WTC11 (cell line): ENCODE measurements at regions not wholly inside any gene's neighbourhood (a gene's known extent, or its start where the extent isn't known, plus 50 kb on each side); places are given as distances from the start of the nearest gene placed in this dataset.

Source experiments
- ATAC-seq: fragments of 200-7000 bp; cut with Tn5 transposase; 2 replicates; pipeline ENCODE4 v1.10.0; 2021; ENCODE audit warnings: mild to moderate bottlenecking, moderate library complexity
- CTCF ChIA-PET: fragments of 300-600 bp; sonication (Branson Sonifier 250); formaldehyde crosslinking; loops from one replicate; lab custom pipeline; 2021; ENCODE audit warnings: antibody characterized with exemption; lab: Charles Lee
- POLR2A ChIA-PET: fragments of 350-600 bp; sonication (Branson Sonifier 250); formaldehyde crosslinking; loops from one replicate; lab custom pipeline; 2021; ENCODE audit warnings: antibody characterized with exemption; lab: Charles Lee
- DNase-seq: peaks from one replicate; pipeline ENCODE4 v3.0.0; 2021; ENCODE audit warnings: low spot score
- H3K27ac Mint-ChIP-seq: 2 replicates; pipeline ENCODE4 v1.8.0; 2021; ENCODE audit warnings: mixed read lengths
- H3K27me3 Mint-ChIP-seq: 2 replicates; pipeline ENCODE4 v1.8.0; 2021; ENCODE audit warnings: low read depth, mild to moderate bottlenecking, moderate library complexity, mixed read lengths
- H3K36me3 Mint-ChIP-seq: 2 replicates; pipeline ENCODE4 v1.8.0; 2021; ENCODE audit warnings: mixed read lengths
- H3K4me1 Mint-ChIP-seq: 2 replicates; pipeline ENCODE4 v1.8.0; 2022; ENCODE audit warnings: mixed read lengths
- H3K4me3 Mint-ChIP-seq: 2 replicates; pipeline ENCODE4 v1.8.0; 2021; ENCODE audit warnings: mild to moderate bottlenecking, moderate library complexity, mixed read lengths
- H3K9me3 Mint-ChIP-seq: 2 replicates; pipeline ENCODE4 v1.8.0; 2021; ENCODE audit warnings: mixed read lengths
- ARID4B ChIP-seq: sonication (generic); formaldehyde crosslinking; IDR thresholded peaks from 2 replicates; pipeline ENCODE4 v1.8.0; 2023; ENCODE audit warnings: missing genetic modification reagents, mild to moderate bottlenecking, borderline replicate concordance
- CBFB ChIP-seq: sonication (generic); formaldehyde crosslinking; IDR thresholded peaks from 2 replicates; pipeline ENCODE4 v1.8.1; 2022; ENCODE audit warnings: mild to moderate bottlenecking, low read depth, missing genetic modification reagents
- CREB1 ChIP-seq: sonication (generic); formaldehyde crosslinking; IDR thresholded peaks from 2 replicates; pipeline ENCODE4 v1.8.0; 2023; ENCODE audit warnings: mild to moderate bottlenecking, missing genetic modification reagents
- CTCF ChIP-seq: fragments of 200-600 bp; IDR thresholded peaks from 2 replicates; pipeline ENCODE4 v1.8.0; 2022; ENCODE audit warnings: antibody characterized with exemption
- ELF4 ChIP-seq: sonication (generic); formaldehyde crosslinking; IDR thresholded peaks from 2 replicates; pipeline ENCODE4 v1.8.1; 2022; ENCODE audit warnings: low read depth, mild to moderate bottlenecking, moderate library complexity, missing genetic modification reagents
- ERG ChIP-seq: fragments of 250-450 bp; sonication (Bioruptor Pico); IDR thresholded peaks from 2 replicates; pipeline ENCODE4 v1.8.0; 2021; ENCODE audit warnings: mild to moderate bottlenecking
- ETV6 ChIP-seq: sonication (generic); formaldehyde crosslinking; IDR thresholded peaks from 2 replicates; pipeline ENCODE4 v1.8.1; 2022; ENCODE audit warnings: mild to moderate bottlenecking, missing genetic modification reagents
- FOXJ3 ChIP-seq: sonication (generic); formaldehyde crosslinking; IDR thresholded peaks from 2 replicates; pipeline ENCODE4 v1.9.0; 2021; ENCODE audit warnings: missing genetic modification reagents, mild to moderate bottlenecking, borderline replicate concordance
- FOXP4 ChIP-seq: sonication (generic); formaldehyde crosslinking; IDR thresholded peaks from 2 replicates; pipeline ENCODE4 v1.8.0; 2022; ENCODE audit warnings: mild to moderate bottlenecking, missing genetic modification reagents
- GTF2I ChIP-seq: fragments of 250-450 bp; sonication (Bioruptor Pico); conservative IDR thresholded peaks from 2 replicates; pipeline ENCODE4 v1.4.0; 2021; ENCODE audit warnings: mild to moderate bottlenecking
- HMGXB4 ChIP-seq: sonication (generic); formaldehyde crosslinking; IDR thresholded peaks from 2 replicates; pipeline ENCODE4 v1.8.1; 2023; ENCODE audit warnings: mild to moderate bottlenecking, moderate library complexity, missing genetic modification reagents
- JUN ChIP-seq: sonication (generic); formaldehyde crosslinking; IDR thresholded peaks from 2 replicates; pipeline ENCODE4 v1.8.0; 2023; ENCODE audit warnings: mild to moderate bottlenecking, missing genetic modification reagents
- MYBL2 ChIP-seq: sonication (generic); formaldehyde crosslinking; IDR thresholded peaks from 2 replicates; pipeline ENCODE4 v1.8.1; 2023; ENCODE audit warnings: mild to moderate bottlenecking, moderate library complexity, missing genetic modification reagents
- NR2C2 ChIP-seq: sonication (generic); formaldehyde crosslinking; IDR thresholded peaks from 2 replicates; pipeline ENCODE4 v1.8.0; 2022; ENCODE audit warnings: mild to moderate bottlenecking, missing genetic modification reagents
- OVOL2 ChIP-seq: fragments of 250-450 bp; sonication (Bioruptor Pico); IDR thresholded peaks from 2 replicates; pipeline ENCODE4 v1.9.0; 2021; ENCODE audit warnings: mild to moderate bottlenecking, borderline replicate concordance
- PRRX2 ChIP-seq: fragments of 250-450 bp; sonication (Bioruptor Pico); IDR thresholded peaks from 2 replicates; pipeline ENCODE4 v1.8.0; 2021; ENCODE audit warnings: mild to moderate bottlenecking
- RELA ChIP-seq: sonication (generic); formaldehyde crosslinking; IDR thresholded peaks from 2 replicates; pipeline ENCODE4 v1.8.1; 2022; ENCODE audit warnings: missing genetic modification reagents, mild to moderate bottlenecking, borderline replicate concordance
- TCF7 ChIP-seq: sonication (generic); formaldehyde crosslinking; IDR thresholded peaks from 2 replicates; pipeline ENCODE4 v1.8.0; 2022; ENCODE audit warnings: mild to moderate bottlenecking, low read depth, missing genetic modification reagents, moderate library complexity
- TEAD4 ChIP-seq: sonication (generic); formaldehyde crosslinking; IDR thresholded peaks from 2 replicates; pipeline ENCODE4 v1.8.0; 2022; ENCODE audit warnings: mild to moderate bottlenecking, missing genetic modification reagents
- TP53 ChIP-seq: sonication (generic); formaldehyde crosslinking; IDR thresholded peaks from 2 replicates; pipeline ENCODE4 v1.8.1; 2023; ENCODE audit warnings: mild to moderate bottlenecking, missing genetic modification reagents
- ZMAT4 ChIP-seq: fragments of 250-450 bp; sonication (Bioruptor Pico); IDR thresholded peaks from 2 replicates; pipeline ENCODE4 v1.9.0; 2021; ENCODE audit warnings: mild to moderate bottlenecking
- ZNF671 ChIP-seq: fragments of 250-450 bp; sonication (Bioruptor Pico); IDR thresholded peaks from 2 replicates; pipeline ENCODE4 v1.8.0; 2021; ENCODE audit warnings: mild to moderate bottlenecking

GRCh38 chr10:71094712-71095390 lies 117.5 kb upstream of the UNC5B start (continued):
- TF ChIP-seq FOXP4 (CRISPR knock-in tag) (no peak), CTCF (no peak), NR2C2 (CRISPR knock-in tag) (no peak), TEAD4 (CRISPR knock-in tag) (no peak)

- Mint-ChIP-seq H3K27me3 (peaks cover 13% of the 10 kb centered on the region; the same call in 1 of the 2 replicates), H3K4me1 (no peaks in the 10 kb centered on the region), H3K9me3 (no peaks in the 10 kb centered on the region), H3K27ac (no peak overlapping the region), H3K36me3 (no peaks in the 10 kb centered on the region), H3K4me3 (no peak overlapping the region)
- ChIA-PET POLR2A (no interaction called here), CTCF (no interaction called here)
- ATAC-seq = no peak
- TF ChIP-seq CREB1 (no peak), ELF4 (CRISPR knock-in tag) (no peak), HMGXB4 (CRISPR knock-in tag) (no peak), ARID4B (CRISPR knock-in tag) (no peak), ZNF671 (CRISPR knock-in tag) (no peak)
- DNase-seq = no peak
These were observed 112.5 kb upstream of the UNC5B start for GRCh38 chr10:71099731-71100361.

- Mint-ChIP-seq H3K4me1 (peaks cover 6% of the 10 kb centered on the region), H3K27me3 (peaks cover 13% of the 10 kb centered on the region; the same call in 1 of the 2 replicates), H3K9me3 (peaks cover 18% of the 10 kb centered on the region), H3K36me3 (peaks cover 14% of the 10 kb centered on the region), H3K4me3 (no peak overlapping the region), H3K27ac (no peak overlapping the region)
- ATAC-seq (no peak), DNase-seq (no peak)
- POLR2A ChIA-PET = no interaction called here
- CTCF ChIA-PET = interaction anchor here (1.0 kb wide), 2 partner anchors 71 to 105 kb away, joined by 3 to 4 read pairs; no protein-coding TSS in a partner anchor
- no peak for TF ChIP-seq JUN (CRISPR knock-in tag)
- TF ChIP-seq CBFB = no peak
- no peak for TF ChIP-seq PRRX2 (CRISPR knock-in tag)
- TF ChIP-seq FOXJ3 (CRISPR knock-in tag) = no peak
- TF ChIP-seq ZMAT4 (CRISPR knock-in tag) = no peak
- TF ChIP-seq TP53 (CRISPR knock-in tag) = no peak
- TF ChIP-seq ERG (CRISPR knock-in tag) = no peak
- TF ChIP-seq RELA (CRISPR knock-in tag) = no peak
- no peak for TF ChIP-seq CREB1
- TF ChIP-seq MYBL2 (CRISPR knock-in tag) = no peak
- no peak for TF ChIP-seq GTF2I (CRISPR knock-in tag)
- TF ChIP-seq ELF4 (CRISPR knock-in tag) = no peak
- TF ChIP-seq TCF7 (CRISPR knock-in tag) = no peak
- TF ChIP-seq OVOL2 (CRISPR knock-in tag) = no peak
- TF ChIP-seq ETV6 (CRISPR knock-in tag) = no peak
These were observed 108.4 kb upstream of the UNC5B start for GRCh38 chr10:71103961-71104360.
